OCI-LY3 (cell line): ENCODE measurements at regions not wholly inside any gene's neighbourhood (a gene's known extent, or its start where the extent isn't known, plus 50 kb on each side); places are given as distances from the start of the nearest gene placed in this dataset.

ENCODE experiments used
- H2AFZ ChIP-seq: fragments of 200-600, 300-600 bp; shearing (Covaris generic); 2 replicates; pipeline ENCODE4 v1.6.0; 2014; ENCODE audit warnings: antibody characterized with exemption, low read depth, low read length
- H3K27ac ChIP-seq: fragments of 200-600, 300-600 bp; sonication (generic); 2 replicates; pipeline ENCODE4 v1.5.1; 2014; ENCODE audit warnings: mild to moderate bottlenecking, low read length, moderate library complexity, mixed read lengths
- H3K27me3 ChIP-seq: fragments of 200-600, 300-600 bp; sonication (generic); 2 replicates; pipeline ENCODE4 v1.6.1; 2014; ENCODE audit warnings: low read depth, low read length, mixed read lengths
- H3K36me3 ChIP-seq: fragments of 200-600, 300-600 bp; sonication (generic); replicated peaks from 2 replicates; pipeline ENCODE3; 2014; ENCODE audit warnings: low read depth, low read length, mixed read lengths
- H3K4me1 ChIP-seq: fragments of 300-600, 200-600 bp; sonication (generic); 2 replicates; pipeline ENCODE4 v1.6.1; 2014; ENCODE audit warnings: low read length, mixed read lengths
- H3K4me2 ChIP-seq: fragments of 200-600, 300-600 bp; sonication (generic); 2 replicates; pipeline ENCODE4 v1.6.1; 2014; ENCODE audit warnings: low read length, mixed read lengths
- H3K4me3 ChIP-seq: fragments of 300-600, 200-600 bp; sonication (generic); 2 replicates; pipeline ENCODE4 v1.5.1; 2014; ENCODE audit warnings: antibody characterized with exemption, mild to moderate bottlenecking, low read length, moderate library complexity
- H3K79me2 ChIP-seq: fragments of 300-600, 200-600 bp; shearing (Covaris generic); 2 replicates; pipeline ENCODE4 v1.6.1; 2014; ENCODE audit warnings: mild to moderate bottlenecking, low read length, mixed read lengths
- H3K9ac ChIP-seq: fragments of 300-600, 200-600 bp; shearing (Covaris generic); 2 replicates; pipeline ENCODE4 v1.6.0; 2014; ENCODE audit warnings: mild to moderate bottlenecking, low read length, moderate library complexity
- H3K9me3 ChIP-seq: fragments of 200-600, 300-600 bp; shearing (Covaris generic); 2 replicates; pipeline ENCODE4 v1.6.1; 2014; ENCODE audit warnings: low read length, mixed read lengths; ENCODE audit not compliant: insufficient read depth
- H4K20me1 ChIP-seq: fragments of 200-600, 300-600 bp; sonication (generic); 2 replicates; pipeline ENCODE4 v1.6.1; 2016; ENCODE audit warnings: low read length, mixed read lengths; ENCODE audit not compliant: insufficient read depth
- CTCF ChIP-seq: fragments of 200-600, 300-600 bp; sonication (generic); IDR thresholded peaks from 2 replicates; pipeline ENCODE4 v1.5.1; 2014; ENCODE audit warnings: antibody characterized with exemption, low read length, low read depth
- EZH2phosphoT487 ChIP-seq: fragments of 200-600 bp; shearing (Covaris generic); IDR thresholded peaks from 2 replicates; pipeline ENCODE4 v1.6.1; 2018; ENCODE audit warnings: antibody characterized with exemption, mixed run types, low read depth

GRCh38 chr2:200089756-200090109 lies 134.4 kb downstream of the MAIP1 start:
- no peaks in the 10 kb centered on the region for H4K20me1 ChIP-seq
- H3K4me1 ChIP-seq: peaks cover 15% of the 10 kb centered on the region
- no peak for TF ChIP-seq EZH2phosphoT487
- no peak for TF ChIP-seq CTCF
- H3K9ac ChIP-seq: no peak overlapping the region
- H3K36me3 ChIP-seq: no peaks in the 10 kb centered on the region
- no peak overlapping the region for H2AFZ ChIP-seq
- no peak overlapping the region for H3K4me2 ChIP-seq
- no peak overlapping the region for H3K27ac ChIP-seq
- no peaks in the 10 kb centered on the region for H3K9me3 ChIP-seq
- peaks cover 4% of the 10 kb centered on the region for H3K27me3 ChIP-seq
- H3K4me3 ChIP-seq: no peak overlapping the region
- H3K79me2 ChIP-seq: no peaks in the 10 kb centered on the region

GRCh38 chr2:200090683-200091082 lies 135.3 kb downstream of the MAIP1 start:
- H4K20me1 ChIP-seq: no peaks in the 10 kb centered on the region
- no peaks in the 10 kb centered on the region for H3K36me3 ChIP-seq
- no peak for TF ChIP-seq CTCF
- no peak for TF ChIP-seq EZH2phosphoT487
- H3K9me3 ChIP-seq: no peaks in the 10 kb centered on the region
- H2AFZ ChIP-seq: no peak overlapping the region
- H3K4me3 ChIP-seq: no peak overlapping the region
- H3K27ac ChIP-seq: no peak overlapping the region
- peaks cover 15% of the 10 kb centered on the region for H3K4me1 ChIP-seq
- no peaks in the 10 kb centered on the region for H3K79me2 ChIP-seq
- H3K27me3 ChIP-seq: peaks cover 7% of the 10 kb centered on the region
- H3K4me2 ChIP-seq: no peak overlapping the region
- H3K9ac ChIP-seq: no peak overlapping the region

- H3K9me3 ChIP-seq: no peaks in the 10 kb centered on the region
- no peak overlapping the region for H3K4me2 ChIP-seq
- no peak overlapping the region for H2AFZ ChIP-seq
- H3K4me1 ChIP-seq: peaks cover 15% of the 10 kb centered on the region
- peaks cover 7% of the 10 kb centered on the region for H3K27me3 ChIP-seq
- H4K20me1 ChIP-seq: no peaks in the 10 kb centered on the region
- no peaks in the 10 kb centered on the region for H3K36me3 ChIP-seq
- TF ChIP-seq EZH2phosphoT487 (no peak), CTCF (no peak)
- H3K79me2 ChIP-seq: no peaks in the 10 kb centered on the region
- H3K27ac ChIP-seq: no peak overlapping the region
- H3K4me3 ChIP-seq: no peak overlapping the region
- H3K9ac ChIP-seq: no peak overlapping the region
Measured at GRCh38 chr2:200091126-200091525, 135.7 kb downstream of the MAIP1 start.

- Histone ChIP-seq H3K4me2 (no peak overlapping the region), H3K79me2 (no peaks in the 10 kb centered on the region), H3K27ac (no peak overlapping the region), H2AFZ (no peak overlapping the region), H3K9me3 (no peaks in the 10 kb centered on the region), H3K36me3 (no peaks in the 10 kb centered on the region), H3K4me1 (peaks cover 15% of the 10 kb centered on the region), H3K4me3 (no peak overlapping the region), H3K9ac (no peak overlapping the region), H4K20me1 (no peaks in the 10 kb centered on the region), H3K27me3 (peaks cover 7% of the 10 kb centered on the region)
- no peak for TF ChIP-seq EZH2phosphoT487
- TF ChIP-seq CTCF: no peak
Measured at GRCh38 chr2:200092235-200092634, 136.9 kb downstream of the MAIP1 start.
